DMS53 (cell line): ENCODE measurements at regions not wholly inside any gene's neighbourhood (a gene's known extent, or its start where the extent isn't known, plus 50 kb on each side); places are given as distances from the start of the nearest gene placed in this dataset.
A peak's percentile ranks its signal among the peaks of the same experiment; 100 is the strongest.
"Not testable (repeated sequence)": the region's sequence is repeated elsewhere in the genome, so short reads cannot be mapped to it uniquely, and the experiment has no call there.

Experiments
- DNase-seq: peaks from one replicate; lab custom pipeline; 2025; lab: John Stamatoyannopoulos, UW

GRCh38 chr3:83251490-83251889 is 1490.0 kb upstream of the GBE1 start:
- no peak for DNase-seq

- DNase-seq = no peak
These were observed 1489.2 kb upstream of the GBE1 start for GRCh38 chr3:83250613-83251012.

GRCh38 chr3:83248454-83248853 is 1487.0 kb upstream of the GBE1 start:
- DNase-seq = no peak

- no peak for DNase-seq
These were observed 1473.9 kb upstream of the GBE1 start for GRCh38 chr3:83235180-83235814.

GRCh38 chr3:83233715-83234114 is 1472.3 kb upstream of the GBE1 start:
- no peak for DNase-seq

GRCh38 chr3:83230841-83231240 is 1469.4 kb upstream of the GBE1 start:
- DNase-seq = no peak

GRCh38 chr3:83230376-83230775 is 1468.9 kb upstream of the GBE1 start:
- no peak for DNase-seq

GRCh38 chr3:83226751-83227150 is 1465.3 kb upstream of the GBE1 start:
- no peak for DNase-seq

- DNase-seq = no peak
These were observed 1462.8 kb upstream of the GBE1 start for GRCh38 chr3:83224101-83224868.

GRCh38 chr3:83218383-83219200 is 1457.1 kb upstream of the GBE1 start:
- no peak for DNase-seq

- DNase-seq = not testable (repeated sequence)
These were observed 1456.2 kb upstream of the GBE1 start for GRCh38 chr3:83217595-83218118.

- no peak for DNase-seq
These were observed 1455.6 kb upstream of the GBE1 start for GRCh38 chr3:83216919-83217594.

GRCh38 chr3:83195243-83195642 is 1433.8 kb upstream of the GBE1 start:
- DNase-seq = no peak

GRCh38 chr3:83193526-83193925 is 1432.1 kb upstream of the GBE1 start:
- DNase-seq = no peak

GRCh38 chr3:83189634-83190033 is 1428.2 kb upstream of the GBE1 start:
- peak; percentile 0 for DNase-seq

GRCh38 chr3:83169473-83169872 is 1408.0 kb upstream of the GBE1 start:
- no peak for DNase-seq

- DNase-seq = no peak
These were observed 1389.5 kb upstream of the GBE1 start for GRCh38 chr3:83150896-83151295.

GRCh38 chr3:83140983-83141382 is 1379.5 kb upstream of the GBE1 start:
- no peak for DNase-seq

- DNase-seq = no peak
These were observed 1369.8 kb upstream of the GBE1 start for GRCh38 chr3:83131236-83131635.

- DNase-seq = no peak
These were observed 1361.4 kb upstream of the GBE1 start for GRCh38 chr3:83122774-83123350.

- peak; percentile 23 for DNase-seq
These were observed 1331.8 kb upstream of the GBE1 start for GRCh38 chr3:83093222-83093572.
